H54 (cell line): ENCODE measurements at regions not wholly inside any gene's neighbourhood (a gene's known extent, or its start where the extent isn't known, plus 50 kb on each side); places are given as distances from the start of the nearest gene placed in this dataset.

Experiments
- DNase-seq: peaks from one replicate; pipeline ENCODE4 v3.0.0; 2011; ENCODE audit warnings: low spot score, mixed read lengths; ENCODE audit not compliant: insufficient read length
- FAIRE-seq: peaks from 3 replicates; lab custom pipeline; 2011; peaks lifted over from hg19 to GRCh38; lab: Jason Lieb, UNC
- POLR2A ChIP-seq: IDR thresholded peaks from 2 replicates; pipeline ENCODE4 v1.6.1; 2011; ENCODE audit warnings: low read depth, mild to moderate bottlenecking, low read length

- DNase-seq (no peak), FAIRE-seq (no peak)
- TF ChIP-seq POLR2A, result no peak
These were observed 265.1 kb upstream of the ZNF32 start for GRCh38 chr10:43913676-43914235.

- FAIRE-seq, result no peak
- no peak for TF ChIP-seq POLR2A
- no peak for DNase-seq
These were observed 263.8 kb upstream of the ZNF32 start for GRCh38 chr10:43912469-43912868.

- FAIRE-seq, result no peak
These were observed 257.8 kb upstream of the ZNF32 start for GRCh38 chr10:43906490-43906889.

GRCh38 chr10:43905512-43906236 is 257.0 kb upstream of the ZNF32 start:
- no peak for TF ChIP-seq POLR2A
- DNase-seq (no peak), FAIRE-seq (no peak)

More at GRCh38 chr10:43906490-43906889, 257.8 kb upstream of the ZNF32 start:
- DNase-seq, result no peak
- no peak for TF ChIP-seq POLR2A

GRCh38 chr10:43904844-43905243 is 256.2 kb upstream of the ZNF32 start:
- DNase-seq, result no peak

GRCh38 chr10:43904301-43904700 is 255.6 kb upstream of the ZNF32 start:
- TF ChIP-seq POLR2A, result no peak
- DNase-seq (no peak), FAIRE-seq (no peak)

More at GRCh38 chr10:43904844-43905243, 256.2 kb upstream of the ZNF32 start:
- FAIRE-seq, result no peak
- no peak for TF ChIP-seq POLR2A

- no peak for TF ChIP-seq POLR2A
These were observed 254.8 kb upstream of the ZNF32 start for GRCh38 chr10:43903451-43903850.

GRCh38 chr10:43902842-43903241 is 254.2 kb upstream of the ZNF32 start:
- FAIRE-seq (no peak), DNase-seq (no peak)
- TF ChIP-seq POLR2A, result no peak

More at GRCh38 chr10:43903451-43903850, 254.8 kb upstream of the ZNF32 start:
- FAIRE-seq (no peak), DNase-seq (no peak)

- no peak for TF ChIP-seq POLR2A
- DNase-seq (no peak), FAIRE-seq (no peak)
These were observed 253.2 kb upstream of the ZNF32 start for GRCh38 chr10:43901744-43902504.

- DNase-seq, result no peak
- no peak for TF ChIP-seq POLR2A
- FAIRE-seq, result no peak
These were observed 252.6 kb upstream of the ZNF32 start for GRCh38 chr10:43901302-43901701.

- no peak for DNase-seq
- no peak for FAIRE-seq
- no peak for TF ChIP-seq POLR2A
These were observed 251.9 kb upstream of the ZNF32 start for GRCh38 chr10:43900571-43900970.

GRCh38 chr10:43899224-43899959 is 250.7 kb upstream of the ZNF32 start:
- TF ChIP-seq POLR2A, result no peak
- FAIRE-seq (no peak), DNase-seq (no peak)

- TF ChIP-seq POLR2A, result no peak
- DNase-seq (no peak), FAIRE-seq (no peak)
These were observed 249.9 kb upstream of the ZNF32 start for GRCh38 chr10:43898592-43898991.

GRCh38 chr10:43897765-43898419 is 249.2 kb upstream of the ZNF32 start:
- no peak for FAIRE-seq
- TF ChIP-seq POLR2A, result no peak
- DNase-seq, result no peak
